ENCODE measurements at regions not wholly inside any gene's neighbourhood (a gene's known extent, or its start where the extent isn't known, plus 50 kb on each side); places are given as distances from the start of the nearest gene placed in this dataset.

- no peak for DNase-seq
Observed at GRCh38 chr5:6193310-6193709, 185.0 kb downstream of the MED10 start.

- no peak for DNase-seq
Observed at GRCh38 chr5:6190838-6191237, 187.5 kb downstream of the MED10 start.

GRCh38 chr5:6188976-6189375, 189.4 kb downstream of the MED10 start:
- no peak for DNase-seq

DNA sequence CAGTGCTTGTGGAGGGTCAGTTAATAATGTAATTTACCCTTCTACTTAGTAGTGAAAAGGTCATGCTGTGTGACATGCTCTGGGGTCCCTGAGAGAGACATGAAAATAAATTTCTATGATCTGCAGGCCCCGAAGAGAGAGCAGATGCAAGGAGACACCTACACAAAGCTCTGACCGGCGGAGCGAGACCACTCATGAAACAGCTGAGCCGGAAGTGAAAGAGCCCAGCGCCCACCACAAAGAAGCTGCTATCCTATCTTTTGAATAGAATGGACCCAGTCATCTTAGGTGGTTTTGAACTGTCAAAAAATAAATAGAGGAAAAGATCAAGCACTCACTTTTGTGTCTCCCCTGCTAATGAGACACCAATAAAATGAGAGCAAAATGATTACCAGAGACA, 190.0 kb downstream of the MED10 start:
- no peak for DNase-seq

GRCh38 chr5:6187501-6187900, 190.8 kb downstream of the MED10 start:
- DNase-seq = no peak

DNA sequence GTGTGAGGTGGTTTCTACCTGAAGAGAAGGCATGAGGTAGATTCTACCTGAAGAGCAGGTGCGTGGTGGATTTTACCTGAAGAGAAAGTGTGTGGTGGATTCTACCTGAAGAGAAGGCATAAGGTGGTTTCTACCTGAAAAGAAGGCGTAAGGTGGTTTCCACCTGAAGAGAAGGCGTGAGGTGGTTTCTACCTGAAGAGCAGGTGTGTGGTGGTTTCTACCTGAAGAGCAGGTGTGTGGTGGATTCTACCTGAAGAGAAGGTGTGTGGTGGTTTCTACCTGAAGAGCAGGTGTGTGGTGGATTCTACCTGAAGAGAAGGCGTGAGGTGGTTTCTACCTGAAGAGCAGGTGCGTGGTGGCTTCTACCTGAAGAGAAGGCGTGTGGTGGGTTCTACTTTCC, 192.8 kb downstream of the MED10 start:
- no peak for DNase-seq

DNA sequence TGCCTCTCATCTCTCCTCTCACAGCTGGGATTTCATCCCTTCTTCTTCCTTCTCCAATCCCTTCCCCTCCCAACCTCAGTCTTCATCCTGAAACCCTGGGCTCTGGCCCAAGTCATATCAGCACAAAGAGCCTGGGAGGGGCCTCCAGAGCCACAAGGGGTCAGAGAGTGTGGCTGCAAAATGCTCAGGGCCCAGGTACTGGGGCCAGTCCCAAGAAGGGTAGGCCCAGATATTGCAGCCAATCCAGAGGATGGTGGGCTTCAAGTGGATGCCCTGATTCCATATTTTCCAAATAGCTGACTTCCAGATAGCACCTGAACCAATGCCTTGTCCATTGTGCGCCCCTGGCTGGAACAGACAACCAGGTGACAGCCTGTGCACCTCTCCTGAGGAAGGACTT, 193.9 kb downstream of the MED10 start:
- DNase-seq = no peak

DNA sequence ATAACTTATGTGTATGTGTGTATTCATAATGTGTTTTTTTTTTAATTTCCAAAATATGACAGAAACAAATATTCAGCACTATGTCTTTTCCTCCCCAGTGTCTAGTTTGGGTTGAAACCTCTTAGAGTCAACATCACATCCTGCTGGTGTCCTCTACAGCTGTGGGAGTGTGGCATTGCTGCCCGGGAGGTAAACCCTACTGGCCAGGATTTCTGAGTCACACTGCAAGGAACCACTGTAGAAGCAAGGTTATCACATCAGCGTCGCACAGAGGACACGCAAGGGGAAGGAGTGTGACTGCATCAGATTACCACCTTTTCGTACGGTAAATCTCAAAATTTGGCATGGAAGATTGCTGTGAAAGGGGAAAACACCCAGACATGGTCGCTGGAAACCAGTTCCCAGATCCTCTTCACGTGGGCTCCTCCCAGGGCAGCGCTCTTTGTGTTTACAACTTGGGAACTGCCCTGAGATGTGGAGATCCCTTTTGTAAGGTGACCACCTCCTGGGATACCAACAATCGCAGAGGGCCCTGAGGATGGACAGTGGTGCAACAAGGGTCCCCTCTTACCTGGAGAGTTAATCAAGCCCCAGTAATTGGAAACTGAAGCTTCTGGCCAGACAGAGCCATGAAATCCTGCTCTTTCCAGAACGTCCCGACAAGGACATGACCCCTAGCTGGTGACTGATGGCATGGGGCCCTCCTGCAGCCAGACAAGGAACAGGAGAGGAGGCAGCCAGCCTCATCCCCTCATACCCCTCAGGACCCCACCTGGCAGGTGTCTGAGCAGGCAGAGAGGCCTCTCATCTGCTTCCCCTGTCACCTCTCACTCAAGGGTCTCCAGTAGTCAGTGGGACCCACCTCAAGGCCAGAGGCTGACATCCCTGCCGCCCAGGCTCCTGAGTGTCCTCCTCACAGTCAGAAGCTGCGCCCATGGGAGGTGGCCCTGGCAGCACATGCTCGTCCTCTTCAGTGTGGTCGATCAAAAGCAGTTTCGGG, 194.7 kb downstream of the MED10 start:
- DNase-seq = no peak

- no peak for DNase-seq
Observed at GRCh38 chr5:6182271-6182815, 196.0 kb downstream of the MED10 start.

GRCh38 chr5:6181871-6182270, 196.5 kb downstream of the MED10 start:
- DNase-seq = no peak

DNA sequence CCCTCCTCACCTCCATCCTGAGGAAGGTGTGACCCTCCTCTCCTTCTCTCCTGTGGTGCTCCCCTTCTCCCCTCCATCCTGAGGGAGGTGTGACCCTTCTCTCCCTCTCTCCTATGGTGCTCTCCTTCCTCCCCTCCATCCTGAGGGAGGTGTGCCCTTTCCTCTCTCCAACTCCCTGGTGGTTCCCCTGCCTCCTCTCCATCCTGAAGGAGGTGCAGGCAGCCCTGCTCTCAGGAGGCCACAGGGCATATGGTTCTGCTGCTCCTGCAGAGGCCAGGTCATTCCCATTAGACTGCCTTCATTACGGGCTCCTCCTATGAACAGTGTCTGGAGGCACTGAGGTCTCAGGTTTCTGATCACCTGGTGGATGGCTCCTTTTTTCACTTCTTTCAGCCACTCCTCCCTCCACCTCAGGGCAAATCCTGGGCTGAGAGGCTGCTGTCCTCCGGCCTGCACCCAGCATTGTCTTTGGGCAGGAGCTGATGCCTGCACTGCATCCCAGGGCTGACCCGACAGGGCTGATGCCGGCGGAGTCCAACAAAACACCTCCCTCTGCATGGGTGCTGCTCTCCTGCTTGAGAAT, 197.1 kb downstream of the MED10 start:
- no peak for DNase-seq

GRCh38 chr5:6180231-6180872, 198.0 kb downstream of the MED10 start:
- no peak for DNase-seq

- no peak for DNase-seq
Observed at GRCh38 chr5:6178846-6179532, 199.4 kb downstream of the MED10 start.

DNA sequence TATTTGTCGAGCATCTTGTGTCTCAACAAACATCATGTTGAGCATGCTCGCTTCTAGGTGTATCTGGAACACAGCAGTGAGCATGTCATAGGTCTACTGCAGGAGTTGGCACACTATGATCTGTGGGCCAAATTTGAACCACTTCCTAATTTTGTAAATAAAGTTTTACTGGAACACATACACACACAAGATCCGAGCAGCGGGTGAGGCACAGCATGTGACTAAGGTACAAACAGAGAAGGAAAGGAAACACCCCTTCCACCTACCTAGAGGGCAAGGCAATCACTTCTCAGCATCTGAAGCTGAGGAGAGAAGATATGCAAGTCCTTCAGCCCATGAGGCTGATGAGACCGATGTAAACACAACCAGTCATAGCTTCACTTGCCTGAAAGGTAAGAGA, 200.4 kb downstream of the MED10 start:
- DNase-seq = no peak

- DNase-seq = no peak
Observed at GRCh38 chr5:6176102-6176693, 202.1 kb downstream of the MED10 start.

DNA sequence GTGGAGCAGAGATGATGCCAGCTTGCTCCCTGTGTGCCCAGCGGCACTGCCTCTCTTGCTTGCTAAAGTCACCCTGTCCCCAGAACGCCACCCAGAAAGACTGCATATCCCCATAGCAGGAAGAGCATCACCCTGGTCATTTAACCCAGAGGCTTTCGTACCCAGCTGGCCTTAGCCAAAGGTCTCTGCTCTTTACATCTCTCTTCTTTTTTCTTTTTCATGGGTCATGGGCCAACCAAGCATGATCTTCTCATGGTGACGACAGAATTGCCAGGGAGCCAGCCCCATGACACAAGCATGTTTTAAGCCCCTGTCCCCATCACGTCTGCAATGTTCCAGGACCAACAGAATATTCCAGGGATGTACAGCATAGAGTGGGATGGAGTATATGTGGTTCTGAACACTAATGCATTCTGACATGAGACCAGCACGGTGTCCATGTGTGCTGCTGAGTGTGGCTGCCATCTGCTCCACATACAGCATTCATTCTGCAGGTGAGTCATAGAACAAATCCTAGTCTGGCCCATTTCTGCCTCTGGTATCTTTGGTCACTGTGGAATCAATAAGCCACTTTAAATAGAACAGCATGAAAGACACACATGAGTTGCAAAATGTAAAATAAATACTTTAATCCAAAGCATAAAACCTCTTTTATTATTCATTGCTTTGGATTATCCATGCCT, 203.0 kb downstream of the MED10 start:
- DNase-seq = no peak

GRCh38 chr5:6169660-6170059, 208.7 kb downstream of the MED10 start:
- no peak for DNase-seq

- DNase-seq = no peak
Observed at GRCh38 chr5:6166698-6167394, 211.5 kb downstream of the MED10 start.

DNA sequence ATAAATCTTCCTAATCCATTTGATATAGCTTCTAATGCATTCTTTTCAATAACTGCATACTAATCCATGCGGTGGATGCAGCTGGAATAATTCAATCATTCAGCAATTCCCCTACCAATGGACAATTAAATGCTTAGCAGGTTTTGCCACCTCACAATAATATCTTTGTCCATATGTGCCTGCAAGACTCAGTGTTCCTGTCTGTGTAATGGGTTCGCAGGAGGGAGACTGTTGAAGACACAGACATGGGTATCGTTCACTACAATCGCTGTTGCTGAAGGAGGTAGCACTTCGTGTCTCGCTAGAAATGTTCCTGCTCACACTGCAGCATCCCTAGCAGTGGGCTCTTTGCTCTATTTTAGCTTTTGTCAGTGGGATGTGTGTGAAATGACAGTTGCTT, 214.4 kb downstream of the MED10 start:
- DNase-seq = no peak

GRCh38 chr5:6162175-6162574, 216.2 kb downstream of the MED10 start:
- no peak for DNase-seq

- DNase-seq = no peak
Observed at GRCh38 chr5:6161257-6161656, 217.1 kb downstream of the MED10 start.
